Ovary (tissue), 3 donors: ENCODE measurements at regions not wholly inside any gene's neighbourhood (a gene's known extent, or its start where the extent isn't known, plus 50 kb on each side); places are given as distances from the start of the nearest gene placed in this dataset.

Experiments
- EP300 ChIP-seq: sonication (generic); formaldehyde crosslinking; IDR thresholded peaks from one replicate; pipeline ENCODE4 v1.6.1; 2017; ENCODE audit warnings: antibody characterized with exemption
- POLR2A ChIP-seq: fragments of 450-650 bp; IDR thresholded peaks from one replicate; pipeline ENCODE4 v1.6.1; 2017; ENCODE audit warnings: antibody characterized with exemption, mild to moderate bottlenecking, moderate library complexity
- TF ChIP-seq, protein P1 (sequence below), 3 donors: fragments of 450-650 bp in 2 of 3; fragments of 200-600 bp in 1 of 3; IDR thresholded peaks; one replicate each; pipeline versions ENCODE4 v1.5.1 to v1.8.0; 2016 to 2022; ENCODE audit warnings: antibody characterized with exemption in 3 of 3, mild to moderate bottlenecking in 1 of 3
- donor health status: DM: no; HTN: no; CAD: no.

DNA sequence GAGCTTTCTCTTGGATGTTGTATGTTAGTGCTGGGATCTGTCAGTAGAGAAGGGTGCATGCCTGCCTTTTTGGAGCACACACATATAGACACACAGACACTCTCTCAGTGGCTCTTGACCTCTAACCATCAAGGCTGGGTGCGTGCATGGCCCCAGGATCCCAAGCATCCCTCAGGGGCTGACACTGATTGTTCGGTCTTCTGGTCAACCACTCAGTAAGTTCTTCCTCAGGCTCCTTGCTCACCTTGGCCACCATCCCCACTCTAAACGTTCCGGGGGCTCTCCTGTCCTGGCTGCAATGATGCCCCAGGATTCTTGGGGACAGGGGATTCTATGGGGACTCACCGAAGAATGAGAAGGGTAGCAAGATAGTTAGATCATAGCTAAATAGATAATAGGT is 179.6 kb downstream of the SHOX start:
- TF ChIP-seq POLR2A (no peak), EP300 (no peak)
- TF ChIP-seq, protein P1, sequence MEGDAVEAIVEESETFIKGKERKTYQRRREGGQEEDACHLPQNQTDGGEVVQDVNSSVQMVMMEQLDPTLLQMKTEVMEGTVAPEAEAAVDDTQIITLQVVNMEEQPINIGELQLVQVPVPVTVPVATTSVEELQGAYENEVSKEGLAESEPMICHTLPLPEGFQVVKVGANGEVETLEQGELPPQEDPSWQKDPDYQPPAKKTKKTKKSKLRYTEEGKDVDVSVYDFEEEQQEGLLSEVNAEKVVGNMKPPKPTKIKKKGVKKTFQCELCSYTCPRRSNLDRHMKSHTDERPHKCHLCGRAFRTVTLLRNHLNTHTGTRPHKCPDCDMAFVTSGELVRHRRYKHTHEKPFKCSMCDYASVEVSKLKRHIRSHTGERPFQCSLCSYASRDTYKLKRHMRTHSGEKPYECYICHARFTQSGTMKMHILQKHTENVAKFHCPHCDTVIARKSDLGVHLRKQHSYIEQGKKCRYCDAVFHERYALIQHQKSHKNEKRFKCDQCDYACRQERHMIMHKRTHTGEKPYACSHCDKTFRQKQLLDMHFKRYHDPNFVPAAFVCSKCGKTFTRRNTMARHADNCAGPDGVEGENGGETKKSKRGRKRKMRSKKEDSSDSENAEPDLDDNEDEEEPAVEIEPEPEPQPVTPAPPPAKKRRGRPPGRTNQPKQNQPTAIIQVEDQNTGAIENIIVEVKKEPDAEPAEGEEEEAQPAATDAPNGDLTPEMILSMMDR (IDR thresholded peaks at IDR 0.05) = no peak
